HCT116 (cell line): ENCODE measurements at regions not wholly inside any gene's neighbourhood (a gene's known extent, or its start where the extent isn't known, plus 50 kb on each side); places are given as distances from the start of the nearest gene placed in this dataset.

Experiments used
- ATAC-seq: fragments of 200-7000 bp; cut with Tn5 transposase; 2 replicates; pipeline ENCODE4 v1.9.1; 2020; ENCODE audit warnings: mild to moderate bottlenecking, moderate library complexity
- BruUV-seq: library from RNA; stranded (reverse); fragments of 400-500 nt; replicated peaks from 2 replicates; lab custom pipeline; 2021; lab: Mats Ljungman, UMichigan
- CTCF ChIA-PET: fragments of 300-600 bp; sonication (Branson Sonifier 250); formaldehyde crosslinking; loops from one replicate; lab custom pipeline; 2021; ENCODE audit warnings: antibody characterized with exemption; lab: Charles Lee
- POLR2A ChIA-PET: fragments of 300-600, 350-600 bp; sonication (Branson Sonifier 250); formaldehyde crosslinking; loops from one replicate; lab custom pipeline; 2021; ENCODE audit warnings: antibody characterized with exemption; lab: Charles Lee
- RAD21 ChIA-PET, 2 experiments: fragments of 300-600 bp; sonication (Branson Sonifier 250); formaldehyde crosslinking; loops; one replicate each; lab custom pipeline; 2023; ENCODE audit warnings: low total read pairs in 2 of 2; ENCODE audit not compliant: uncharacterized antibody in 2 of 2, unreplicated experiment in 2 of 2, low non-redundant PET in 1 of 2; lab: Charles Lee
- DNase-seq: peaks from one replicate; pipeline ENCODE4 v3.0.0-alpha.2; 2010; ENCODE audit warnings: low read depth, low spot score
- H2AFZ ChIP-seq: fragments of 200-600 bp; shearing (Covaris generic), sonication (generic); 2 replicates; pipeline ENCODE4 v1.6.1; 2017; ENCODE audit warnings: low read depth, mixed run types, mixed read lengths, antibody characterized with exemption, low read length; ENCODE audit not compliant: poor library complexity, severe bottlenecking
- H3K27ac ChIP-seq: 2 replicates; pipeline ENCODE4 v1.5.1; 2012; ENCODE audit warnings: low read depth, low read length
- H3K27me3 ChIP-seq: fragments of 200-600 bp; sonication (generic); 2 replicates; pipeline ENCODE4 v1.6.1; 2016; ENCODE audit warnings: mixed run types, low read length, mixed read lengths; ENCODE audit not compliant: insufficient read depth
- H3K36me3 ChIP-seq, 2 experiments: fragments of 200-500 bp in 1 of 2; fragments of 200-600 bp in 1 of 2; sonication (Bioruptor generic) in 1 of 2; sonication (generic) in 1 of 2; 2 replicates each; pipeline versions ENCODE4 v1.5.1 to v1.6.1; 2014 to 2016; ENCODE audit warnings: low read length in 2 of 2, inconsistent platforms in 1 of 2, mixed read lengths in 1 of 2, mixed run types in 1 of 2; ENCODE audit not compliant: insufficient read depth in 2 of 2, control insufficient read depth in 1 of 2
- H3K4me1 ChIP-seq, 2 experiments: fragments of 200-600 bp in 1 of 2; sonication (generic) in 1 of 2; 2 replicates each; pipeline versions ENCODE4 v1.5.1 to v1.6.1; 2012 to 2017; ENCODE audit warnings: low read length in 2 of 2, inconsistent platforms in 1 of 2, mild to moderate bottlenecking in 1 of 2, mixed read lengths in 1 of 2, mixed run types in 1 of 2, moderate library complexity in 1 of 2; ENCODE audit not compliant: insufficient read depth in 2 of 2, control insufficient read depth in 1 of 2
- H3K4me2 ChIP-seq: fragments of 200-600 bp; sonication (generic); 2 replicates; pipeline ENCODE4 v1.6.1; 2017; ENCODE audit warnings: mixed run types, low read length, mixed read lengths
- H3K4me3 ChIP-seq, 2 experiments: fragments of 200-600 bp in 1 of 2; sonication (generic) in 1 of 2; replicated peaks in 1 of 2; 2 replicates each; pipeline ENCODE4 v1.5.1; 2011 to 2016; ENCODE audit warnings: low read length in 2 of 2, control low read depth in 1 of 2, low read depth in 1 of 2, mild to moderate bottlenecking in 1 of 2, mixed read lengths in 1 of 2, mixed run types in 1 of 2
- H3K79me2 ChIP-seq: fragments of 200-600 bp; sonication (generic); 2 replicates; pipeline ENCODE4 v1.6.1; 2017; ENCODE audit warnings: mild to moderate bottlenecking, mixed run types, low read length, moderate library complexity, mixed read lengths; ENCODE audit not compliant: insufficient read depth
- H3K9ac ChIP-seq: fragments of 200-600 bp; sonication (generic); 2 replicates; pipeline ENCODE4 v1.6.1; 2016; ENCODE audit warnings: low read length, mixed read lengths
- H3K9me2 ChIP-seq: fragments of 200-600 bp; sonication (generic), shearing (Covaris generic); 2 replicates; pipeline ENCODE4 v1.6.1; 2017; ENCODE audit warnings: mixed run types, mild to moderate bottlenecking, moderate library complexity; ENCODE audit not compliant: insufficient read depth
- H3K9me3 ChIP-seq, 2 experiments: fragments of 200-500 bp in 1 of 2; fragments of 200-600 bp in 1 of 2; sonication (Bioruptor generic) in 1 of 2; sonication (generic) in 1 of 2; 2 replicates each; pipeline ENCODE4 v1.6.1; 2014 to 2017; ENCODE audit warnings: low read length in 2 of 2, mixed read lengths in 2 of 2, inconsistent platforms in 1 of 2, low read depth in 1 of 2, mild to moderate bottlenecking in 1 of 2, mixed run types in 1 of 2, moderate library complexity in 1 of 2; ENCODE audit not compliant: control insufficient read depth in 1 of 2, insufficient read depth in 1 of 2
- H4K20me1 ChIP-seq: fragments of 200-600 bp; sonication (generic), shearing (Covaris generic); 2 replicates; pipeline ENCODE4 v1.6.1; 2017; ENCODE audit warnings: mixed run types, mild to moderate bottlenecking, moderate library complexity; ENCODE audit not compliant: insufficient read depth
- FOSL1 ChIP-seq: IDR thresholded peaks from 2 replicates; pipeline ENCODE4 v1.6.1; 2012; ENCODE audit warnings: low read depth
- RAD21 ChIP-seq: IDR thresholded peaks from 2 replicates; pipeline ENCODE4 v1.6.1; 2012; ENCODE audit warnings: low read depth, mild to moderate bottlenecking
- ZBTB33 ChIP-seq: IDR thresholded peaks from 2 replicates; pipeline ENCODE4 v1.6.1; 2011; ENCODE audit warnings: mild to moderate bottlenecking, low read length, moderate library complexity; ENCODE audit not compliant: insufficient replicate concordance; ENCODE audit errors: extremely low read depth
- intact Hi-C: fragments of 100-400 bp; cut with micrococcal nuclease; formaldehyde crosslinking; loops from 2 replicates; pipeline ENCODE4 v1.10.0; 2022
- TF ChIP-seq, protein P1 (sequence below): IDR thresholded peaks from 2 replicates; pipeline ENCODE4 v1.6.1; 2012; ENCODE audit warnings: low read depth
- TF ChIP-seq, protein P2 (sequence below): IDR thresholded peaks from 2 replicates; pipeline ENCODE4 v1.6.1; 2012

DNA sequence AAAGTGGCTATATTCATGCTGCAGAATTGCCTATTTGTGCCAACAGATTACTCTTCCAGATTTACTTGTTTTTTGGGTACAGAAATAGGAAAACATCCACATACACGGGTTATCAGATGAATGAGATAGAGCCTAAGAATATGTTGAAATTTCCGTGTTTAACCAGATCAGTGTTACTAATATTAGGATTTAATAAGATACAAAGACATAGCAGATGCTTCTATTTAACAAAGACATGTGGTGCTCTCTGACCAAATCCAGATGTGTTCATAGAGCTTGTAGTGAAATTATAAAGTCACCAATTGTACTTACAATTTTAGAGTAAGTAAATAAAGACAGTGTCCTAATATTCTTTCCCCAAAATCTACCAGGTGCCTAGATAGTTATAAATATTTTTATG lies 208.0 kb downstream of the CASP12 start:
- Histone ChIP-seq H3K4me3 (no peak overlapping the region), H3K9ac (no peak overlapping the region), H3K4me2 (no peak overlapping the region), H3K27ac (no peak overlapping the region), H4K20me1 (no peaks in the 10 kb centered on the region), H3K9me2 (no peaks in the 10 kb centered on the region), H3K27me3 (no peaks in the 10 kb centered on the region), H3K9me3 (no peaks in the 10 kb centered on the region), H3K79me2 (no peaks in the 10 kb centered on the region), H3K4me1 (peaks cover 0 to 6% of the 10 kb centered on the region in 2 experiments; a peak in 1 of 4 replicates), H3K36me3 (no peaks in the 10 kb centered on the region), H2AFZ (no peak overlapping the region)
- POLR2A ChIA-PET: no interaction called here
- TF ChIP-seq ZBTB33: no peak
- ATAC-seq (no peak), DNase-seq (no peak)
- CTCF ChIA-PET: no interaction called here
- RAD21 ChIA-PET: no interaction called here
- BruUV-seq: no TSS peak
- intact Hi-C loops: no loop called here

DNA sequence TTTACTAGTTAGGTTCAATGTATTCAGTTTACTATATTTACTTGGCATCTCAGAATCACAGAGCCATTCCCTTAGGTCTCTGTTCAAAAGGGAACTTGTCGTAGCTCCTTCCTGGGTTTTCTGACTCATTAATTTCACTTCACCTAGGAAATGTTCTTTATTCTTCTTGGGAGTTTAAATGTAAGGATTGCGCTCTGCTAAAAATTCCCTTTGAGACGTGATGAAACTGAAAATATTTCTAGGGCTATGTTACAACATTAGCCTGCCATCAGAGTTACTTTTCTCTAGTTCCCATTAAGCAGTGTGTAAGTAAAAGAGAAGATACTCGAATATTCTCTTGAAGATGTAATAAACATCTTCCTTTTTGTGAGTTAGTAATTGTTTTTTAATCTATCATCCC lies 209.5 kb downstream of the CASP12 start:
- DNase-seq (no peak), ATAC-seq (no peak)
- H3K36me3 ChIP-seq: no peaks in the 10 kb centered on the region
- no peaks in the 10 kb centered on the region for H3K4me1 ChIP-seq
- no peaks in the 10 kb centered on the region for H4K20me1 ChIP-seq
- CTCF ChIA-PET: no interaction called here
- POLR2A ChIA-PET: no interaction called here
- no peak overlapping the region for H3K4me3 ChIP-seq
- no peak overlapping the region for H3K4me2 ChIP-seq
- H3K9me2 ChIP-seq: no peaks in the 10 kb centered on the region
- no peak overlapping the region for H2AFZ ChIP-seq
- TF ChIP-seq, protein P1, sequence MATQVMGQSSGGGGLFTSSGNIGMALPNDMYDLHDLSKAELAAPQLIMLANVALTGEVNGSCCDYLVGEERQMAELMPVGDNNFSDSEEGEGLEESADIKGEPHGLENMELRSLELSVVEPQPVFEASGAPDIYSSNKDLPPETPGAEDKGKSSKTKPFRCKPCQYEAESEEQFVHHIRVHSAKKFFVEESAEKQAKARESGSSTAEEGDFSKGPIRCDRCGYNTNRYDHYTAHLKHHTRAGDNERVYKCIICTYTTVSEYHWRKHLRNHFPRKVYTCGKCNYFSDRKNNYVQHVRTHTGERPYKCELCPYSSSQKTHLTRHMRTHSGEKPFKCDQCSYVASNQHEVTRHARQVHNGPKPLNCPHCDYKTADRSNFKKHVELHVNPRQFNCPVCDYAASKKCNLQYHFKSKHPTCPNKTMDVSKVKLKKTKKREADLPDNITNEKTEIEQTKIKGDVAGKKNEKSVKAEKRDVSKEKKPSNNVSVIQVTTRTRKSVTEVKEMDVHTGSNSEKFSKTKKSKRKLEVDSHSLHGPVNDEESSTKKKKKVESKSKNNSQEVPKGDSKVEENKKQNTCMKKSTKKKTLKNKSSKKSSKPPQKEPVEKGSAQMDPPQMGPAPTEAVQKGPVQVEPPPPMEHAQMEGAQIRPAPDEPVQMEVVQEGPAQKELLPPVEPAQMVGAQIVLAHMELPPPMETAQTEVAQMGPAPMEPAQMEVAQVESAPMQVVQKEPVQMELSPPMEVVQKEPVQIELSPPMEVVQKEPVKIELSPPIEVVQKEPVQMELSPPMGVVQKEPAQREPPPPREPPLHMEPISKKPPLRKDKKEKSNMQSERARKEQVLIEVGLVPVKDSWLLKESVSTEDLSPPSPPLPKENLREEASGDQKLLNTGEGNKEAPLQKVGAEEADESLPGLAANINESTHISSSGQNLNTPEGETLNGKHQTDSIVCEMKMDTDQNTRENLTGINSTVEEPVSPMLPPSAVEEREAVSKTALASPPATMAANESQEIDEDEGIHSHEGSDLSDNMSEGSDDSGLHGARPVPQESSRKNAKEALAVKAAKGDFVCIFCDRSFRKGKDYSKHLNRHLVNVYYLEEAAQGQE: no peak
- no peak for TF ChIP-seq RAD21
- no peak for TF ChIP-seq FOSL1
- no peak for TF ChIP-seq ZBTB33
- TF ChIP-seq, protein P2, sequence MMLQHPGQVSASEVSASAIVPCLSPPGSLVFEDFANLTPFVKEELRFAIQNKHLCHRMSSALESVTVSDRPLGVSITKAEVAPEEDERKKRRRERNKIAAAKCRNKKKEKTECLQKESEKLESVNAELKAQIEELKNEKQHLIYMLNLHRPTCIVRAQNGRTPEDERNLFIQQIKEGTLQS: no peak
- H3K9me3 ChIP-seq: no peaks in the 10 kb centered on the region
- no peak overlapping the region for H3K27ac ChIP-seq
- H3K79me2 ChIP-seq: no peaks in the 10 kb centered on the region
- no peaks in the 10 kb centered on the region for H3K27me3 ChIP-seq
- no TSS peak for BruUV-seq
- RAD21 ChIA-PET: no interaction called here
- no peak overlapping the region for H3K9ac ChIP-seq
- intact Hi-C loops: no loop called here
